ENCODE measurements at regions not wholly inside any gene's neighbourhood (a gene's known extent, or its start where the extent isn't known, plus 50 kb on each side); places are given as distances from the start of the nearest gene placed in this dataset.

DNA sequence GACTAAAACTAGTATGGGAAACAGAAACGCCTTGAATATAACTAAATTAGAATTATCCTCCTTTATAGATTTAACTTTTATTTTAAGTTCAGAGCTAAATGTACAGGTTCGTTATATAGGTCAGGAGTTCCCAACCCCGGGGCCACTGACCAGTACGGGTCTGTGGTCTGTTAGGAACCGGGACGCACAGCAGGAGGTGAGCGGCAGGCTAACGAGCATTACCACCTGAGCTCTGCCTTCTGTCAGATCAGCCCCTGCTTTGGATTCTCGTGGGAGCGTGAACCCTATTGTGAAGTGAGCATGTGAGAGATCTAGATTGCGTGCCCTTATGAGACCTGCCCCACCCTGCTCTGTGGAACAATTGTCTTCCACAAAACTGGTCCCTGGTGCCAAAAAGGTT is 51.0 kb downstream of the FAT4 start:
- no peak for DNase-seq

DNA sequence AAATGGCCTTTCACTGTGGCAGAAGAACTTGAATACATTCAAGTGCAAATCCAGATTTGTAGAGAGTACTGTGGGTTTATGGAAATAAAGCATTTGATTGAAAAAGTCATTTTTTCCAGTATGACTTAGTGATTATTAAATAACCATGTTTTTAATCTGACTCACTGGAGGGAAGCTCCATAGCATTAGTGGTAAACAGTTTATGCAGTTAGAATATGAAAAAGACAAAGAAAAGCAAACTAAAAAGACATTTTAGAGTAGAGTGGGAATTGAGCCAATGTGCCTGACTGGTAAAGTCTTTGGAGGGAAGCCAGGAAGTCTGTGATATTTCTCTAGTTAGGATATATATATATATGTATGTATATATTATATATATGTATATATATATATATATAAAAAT is 53.4 kb downstream of the FAT4 start:
- DNase-seq: no peak

DNA sequence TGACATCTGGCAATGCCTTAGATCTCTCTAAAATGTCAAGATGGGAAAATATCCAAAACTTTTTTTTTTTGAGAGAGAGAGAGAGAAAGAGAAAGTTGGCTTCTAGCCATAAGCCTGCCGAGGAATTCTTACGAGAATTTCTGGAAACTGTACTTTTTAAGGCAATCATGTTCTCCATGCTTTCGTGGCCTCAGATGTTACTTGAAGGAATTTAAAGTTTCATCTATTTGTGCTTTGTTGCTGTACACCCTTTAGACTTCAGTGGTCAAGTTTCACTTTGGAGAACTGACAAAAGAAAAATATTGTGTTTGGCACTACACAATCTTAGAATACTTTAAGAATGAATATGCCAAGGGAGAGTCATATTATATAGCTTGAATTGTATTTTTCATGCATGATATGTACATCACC is 53.9 kb downstream of the FAT4 start:
- DNase-seq: no peak

DNA sequence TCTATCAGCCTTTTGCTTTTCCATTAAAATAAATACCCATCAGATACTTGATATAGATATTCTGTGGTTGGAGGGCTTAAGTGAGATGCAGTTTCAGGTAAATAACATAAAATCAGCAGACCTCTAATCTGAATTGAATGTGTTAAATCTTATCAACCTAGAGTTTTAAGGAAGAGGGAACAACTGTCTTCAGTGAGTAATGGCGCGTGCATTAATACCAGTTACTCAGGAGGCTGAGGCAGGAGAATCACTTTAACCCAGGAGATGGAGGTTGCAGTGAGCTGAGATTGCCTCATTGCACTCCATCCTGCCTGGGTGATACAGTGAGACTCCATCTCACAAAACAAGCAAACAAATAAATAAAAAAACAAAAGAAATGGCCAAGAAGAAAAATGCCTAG is 54.3 kb downstream of the FAT4 start:
- no peak for DNase-seq

DNA sequence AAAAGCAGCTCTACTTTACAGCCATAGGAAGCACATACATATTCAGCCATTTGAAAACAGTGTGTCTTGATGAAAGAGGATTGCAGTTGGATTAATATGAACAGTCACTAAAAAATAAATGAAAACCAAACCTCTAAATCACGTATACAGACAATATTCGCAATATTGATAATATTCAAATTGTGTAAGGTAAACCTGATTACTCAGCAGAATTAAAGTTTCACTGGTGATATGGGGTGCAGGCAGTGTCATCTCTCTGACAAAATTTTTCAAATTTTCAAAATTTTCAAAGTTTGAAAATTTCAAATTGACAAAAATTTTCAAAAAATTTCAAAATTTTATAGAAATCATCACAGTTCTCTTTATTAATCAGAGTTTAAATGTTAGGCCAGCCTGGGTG is 55.7 kb downstream of the FAT4 start:
- no peak for DNase-seq

DNA sequence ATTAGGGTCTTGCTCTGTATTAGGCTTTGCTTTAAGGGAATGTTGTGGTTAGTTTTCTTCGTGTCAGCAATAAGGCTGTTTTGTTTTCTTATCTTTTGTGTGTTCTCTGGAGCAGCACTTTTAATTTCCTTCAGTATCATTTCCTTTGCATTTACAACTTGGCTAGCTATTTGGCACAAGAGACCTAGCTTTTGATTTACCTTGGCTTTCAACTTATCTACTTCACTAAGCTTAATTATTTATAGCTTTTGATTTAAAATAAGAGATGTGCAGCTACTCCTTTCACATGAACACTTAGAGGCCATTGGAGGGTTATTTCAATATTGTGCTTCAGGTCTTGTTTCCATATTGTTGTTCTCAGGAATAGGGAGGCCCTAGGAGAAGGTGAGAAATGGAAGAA is 68.2 kb downstream of the FAT4 start:
- no peak for DNase-seq

DNA sequence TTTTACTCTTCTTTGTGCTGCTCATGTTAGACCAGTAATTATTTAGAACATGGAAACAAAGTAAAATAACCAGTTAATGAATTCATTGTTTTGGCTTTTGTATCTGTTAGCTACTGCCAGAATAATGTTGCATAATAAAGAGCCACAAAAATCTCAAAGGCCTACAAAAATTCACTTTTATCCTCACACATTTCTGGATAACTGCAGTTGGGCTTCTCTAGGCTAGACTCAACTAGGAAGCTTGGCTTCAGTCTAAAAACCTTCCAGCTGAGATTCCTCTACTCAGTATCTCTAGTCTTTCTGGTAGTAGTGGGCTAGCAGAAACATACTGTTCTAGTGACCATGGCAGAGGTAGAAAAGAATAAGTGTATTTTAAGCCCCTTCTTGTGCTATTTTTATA is 73.0 kb downstream of the FAT4 start:
- DNase-seq: no peak

DNA sequence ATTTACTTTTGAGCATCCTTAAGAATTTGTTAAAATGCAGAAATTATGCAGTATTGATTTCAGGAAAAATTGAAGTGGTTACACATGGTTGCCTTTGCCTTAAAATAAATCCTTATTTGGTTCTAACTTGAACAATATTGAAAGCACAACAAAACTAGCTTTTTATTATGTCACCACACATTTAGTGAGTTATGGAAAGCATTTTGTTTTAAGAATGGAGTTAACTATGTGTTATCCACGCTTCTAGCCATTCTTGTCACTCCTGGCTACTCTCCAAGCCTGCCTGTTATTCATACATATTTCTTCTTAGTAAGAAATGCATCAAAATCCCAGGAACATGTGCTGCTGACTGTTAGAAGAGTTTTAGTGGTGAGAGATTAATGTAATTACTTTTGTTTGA is 73.9 kb downstream of the FAT4 start:
- no peak for DNase-seq

DNA sequence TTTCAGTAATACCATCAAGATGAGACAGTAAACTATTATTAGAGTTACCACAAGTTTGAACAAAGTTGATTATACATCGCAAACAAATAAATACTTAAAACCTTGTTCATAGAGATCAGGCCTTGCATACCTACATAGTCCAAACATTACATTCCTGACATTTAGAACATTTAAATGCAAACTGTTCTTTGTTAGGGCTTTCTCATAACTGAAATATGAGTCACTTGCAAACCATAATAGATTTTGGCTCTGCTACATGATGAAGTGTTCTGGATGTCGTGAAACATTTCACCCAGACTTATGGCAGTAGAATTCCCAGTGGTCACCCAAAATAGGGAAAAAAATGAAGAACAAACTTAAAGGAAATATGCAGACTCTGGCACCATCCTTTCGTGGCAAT is 75.0 kb downstream of the FAT4 start:
- DNase-seq: no peak

DNA sequence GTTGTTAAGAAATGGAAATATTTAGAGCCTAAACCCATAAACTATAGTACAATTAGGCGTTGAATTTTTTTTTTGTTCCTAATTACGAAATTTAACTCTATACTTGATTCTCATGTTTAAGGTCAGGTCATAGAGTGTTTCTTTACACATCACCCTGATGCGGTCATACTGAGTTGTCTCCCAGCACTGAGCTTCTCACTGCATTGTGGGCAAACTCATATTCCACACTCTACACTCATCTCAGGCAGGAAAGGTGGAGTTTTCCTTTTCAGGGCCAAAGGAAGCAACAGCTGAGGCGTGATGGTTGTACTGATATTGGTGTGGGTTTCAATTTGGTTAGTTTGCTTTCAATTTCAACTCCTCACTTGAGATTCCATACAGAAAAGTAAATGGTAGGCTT is 75.4 kb downstream of the FAT4 start:
- DNase-seq: no peak

DNA sequence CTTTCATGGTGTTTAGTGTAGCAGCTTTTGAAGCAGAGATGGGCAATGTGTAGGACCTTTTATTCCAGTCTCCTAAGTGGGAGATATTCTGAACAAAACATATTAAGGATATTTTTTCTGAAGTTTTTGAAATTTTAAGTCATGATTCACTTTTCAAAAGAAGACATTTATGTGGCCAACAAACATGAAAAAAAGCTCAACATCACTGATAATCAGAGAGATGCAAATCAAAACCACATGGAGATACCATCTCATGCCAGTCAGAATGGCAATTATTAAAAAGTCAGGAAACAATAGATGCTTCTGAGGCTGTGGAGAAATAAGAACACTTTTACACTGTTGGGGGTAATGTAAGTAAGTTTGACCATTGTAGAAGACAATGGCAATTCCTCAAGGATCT is 76.0 kb downstream of the FAT4 start:
- no peak for DNase-seq

DNA sequence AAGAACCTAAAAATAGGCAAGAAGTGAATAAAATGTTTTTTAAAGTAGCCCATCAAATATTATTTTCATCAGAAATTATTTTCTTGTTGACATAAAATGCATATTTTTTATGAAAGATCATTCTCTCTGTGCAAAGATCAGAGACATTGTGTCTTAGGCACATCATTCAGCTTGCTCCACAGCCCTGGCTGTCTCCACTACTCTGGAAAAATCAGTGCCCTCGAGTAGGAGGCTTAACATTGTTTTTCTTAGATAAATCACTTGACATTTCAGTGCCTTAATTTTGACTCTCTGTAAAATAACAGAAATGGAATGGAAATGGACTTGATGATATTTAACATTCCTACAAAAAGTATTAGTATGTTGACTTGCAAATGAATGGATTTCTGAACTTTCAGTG is 77.9 kb downstream of the FAT4 start:
- no peak for DNase-seq

DNA sequence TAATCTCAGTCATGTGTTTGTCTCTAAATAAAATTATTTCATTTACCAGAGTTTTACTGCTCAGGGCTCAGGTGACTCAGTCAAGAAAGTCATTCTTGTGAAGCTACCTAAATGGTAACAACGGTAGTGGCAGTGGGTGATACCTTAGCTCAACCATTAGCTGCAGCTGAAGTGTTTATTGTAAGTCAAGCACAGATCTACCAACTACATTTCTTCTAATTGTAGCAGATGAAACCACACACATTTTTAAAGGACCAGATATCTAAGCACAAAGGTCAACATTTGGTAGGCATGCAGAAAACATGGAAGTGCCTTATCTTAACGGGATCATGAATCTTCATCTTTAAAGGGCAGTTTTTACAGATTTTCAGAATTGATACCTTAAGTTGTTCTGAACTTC is 79.1 kb downstream of the FAT4 start:
- no peak for DNase-seq

DNA sequence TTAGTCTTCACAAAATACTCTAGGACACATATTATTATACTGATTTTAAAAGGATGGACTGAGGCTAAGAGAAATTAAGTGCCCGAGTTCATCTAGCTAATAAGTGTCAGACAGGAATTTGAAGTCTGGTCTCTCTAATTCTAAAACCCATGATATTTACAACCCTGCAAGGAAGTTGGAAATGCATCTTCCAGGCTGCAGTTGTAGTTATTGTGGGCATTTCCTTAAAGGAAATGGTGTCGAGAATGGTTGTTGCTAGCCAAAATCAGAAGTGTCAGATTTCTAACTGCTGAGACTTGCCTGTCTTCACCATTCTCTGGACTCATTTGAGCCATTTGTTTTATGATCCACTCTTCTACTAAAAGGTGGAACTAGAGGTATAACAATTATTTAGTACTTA is 82.5 kb downstream of the FAT4 start:
- DNase-seq: no peak

DNA sequence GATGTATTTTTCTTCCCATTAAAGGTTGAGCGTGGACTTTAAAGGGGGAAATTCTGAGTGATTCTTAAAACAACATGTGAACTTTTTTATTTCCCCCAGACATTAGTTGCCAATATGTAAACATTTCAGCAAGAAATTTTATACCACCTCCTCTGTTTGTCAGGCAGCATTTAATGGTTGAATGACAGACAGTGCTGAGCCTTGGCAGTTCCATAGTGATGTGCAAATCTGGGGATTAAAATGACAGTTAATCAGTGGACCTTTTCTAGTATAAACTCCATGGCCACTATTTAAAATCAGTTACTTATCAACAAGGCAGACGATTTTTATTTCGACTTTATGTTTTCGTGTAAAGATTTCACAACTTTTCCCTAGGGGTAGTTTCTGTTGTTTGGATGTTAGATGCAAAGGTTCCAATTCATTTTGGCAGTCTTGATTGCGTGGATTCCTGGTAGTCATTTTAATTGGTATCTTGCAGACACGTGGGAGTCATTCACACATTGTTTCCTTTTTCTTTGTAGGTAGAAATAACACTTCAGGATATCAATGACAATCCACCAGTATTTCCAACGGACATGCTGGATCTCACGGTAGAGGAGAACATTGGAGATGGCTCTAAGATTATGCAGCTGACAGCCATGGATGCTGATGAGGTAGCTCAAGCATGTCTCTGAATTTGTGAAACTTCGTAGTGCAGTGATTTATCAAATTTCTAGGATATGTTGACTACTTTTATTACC is 83.7 kb downstream of the FAT4 start:
- DNase-seq: no peak

DNA sequence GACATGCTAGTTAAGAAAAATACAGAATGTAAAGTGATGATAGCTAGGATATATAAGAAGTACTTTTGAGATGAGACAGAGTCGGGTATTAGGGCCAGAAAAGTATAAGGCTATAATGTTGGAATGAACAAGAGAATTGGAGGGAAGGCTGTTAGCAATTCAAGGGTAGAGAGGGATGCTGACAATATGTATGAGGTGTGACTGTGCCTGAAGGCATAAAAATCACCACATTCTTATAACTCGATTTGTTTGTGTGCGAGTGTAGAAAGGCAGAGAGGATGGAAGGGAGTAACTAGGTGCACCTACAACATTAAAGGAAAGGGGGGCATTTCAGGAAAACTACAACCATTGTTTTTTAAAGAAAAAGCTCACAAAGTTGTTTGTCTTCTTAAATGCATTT is 86.0 kb downstream of the FAT4 start:
- no peak for DNase-seq

DNA sequence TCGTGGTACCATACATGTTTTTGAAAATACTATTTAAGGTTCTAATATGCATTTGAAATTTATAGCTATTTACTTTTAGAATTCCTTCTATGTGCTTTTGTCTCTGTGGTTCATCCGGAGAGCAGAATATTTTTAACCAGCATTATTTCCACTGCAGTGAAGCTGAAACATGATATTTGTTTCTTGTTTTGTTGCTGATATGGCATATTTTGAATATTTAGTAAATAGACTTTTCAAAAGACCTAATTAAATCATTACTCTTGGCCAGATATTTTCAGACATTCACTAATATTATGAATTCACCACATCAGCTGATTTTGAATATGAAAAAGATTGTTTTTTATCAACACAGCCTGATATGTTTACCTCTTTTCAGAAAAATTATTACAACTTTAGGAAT is 87.0 kb downstream of the FAT4 start:
- DNase-seq: no peak

DNA sequence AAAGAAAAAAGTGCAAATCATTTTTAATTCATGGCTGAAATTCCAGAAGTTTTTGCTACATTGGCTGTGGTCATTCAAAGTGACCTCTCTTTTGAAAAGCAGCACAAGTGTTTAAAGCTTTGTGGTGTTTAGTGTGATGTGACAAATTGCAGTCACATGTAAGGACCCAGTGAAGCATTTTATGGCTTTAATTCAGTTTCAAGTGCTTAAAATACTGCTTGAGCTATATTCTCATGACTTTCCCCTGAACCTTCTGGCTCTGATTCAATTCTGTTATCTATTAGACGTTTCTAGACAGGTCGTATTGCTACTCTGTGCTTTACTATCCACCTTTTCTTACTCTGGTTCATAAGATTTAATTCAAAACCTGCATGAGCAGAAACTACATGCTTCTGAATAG is 105.8 kb downstream of the FAT4 start:
- no peak for DNase-seq

DNA sequence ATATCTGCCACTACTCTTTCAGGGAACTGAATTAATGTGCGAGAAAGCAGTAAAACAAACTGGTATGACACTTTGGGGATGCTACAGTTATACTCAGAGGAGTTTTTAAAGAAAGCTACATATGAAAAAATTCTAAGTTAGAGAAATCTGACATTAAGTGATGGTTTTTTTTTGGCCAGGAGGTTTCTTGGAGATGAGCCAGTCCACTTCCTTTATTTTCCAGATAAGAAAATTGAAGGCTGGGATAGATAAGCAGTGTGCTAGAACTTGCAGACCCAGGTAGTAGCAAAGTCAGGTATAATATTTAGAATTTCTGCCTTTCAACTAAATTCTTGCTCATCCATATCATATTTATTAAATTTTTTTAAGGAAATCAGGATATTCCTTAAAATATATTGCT is 106.8 kb downstream of the FAT4 start:
- no peak for DNase-seq

DNA sequence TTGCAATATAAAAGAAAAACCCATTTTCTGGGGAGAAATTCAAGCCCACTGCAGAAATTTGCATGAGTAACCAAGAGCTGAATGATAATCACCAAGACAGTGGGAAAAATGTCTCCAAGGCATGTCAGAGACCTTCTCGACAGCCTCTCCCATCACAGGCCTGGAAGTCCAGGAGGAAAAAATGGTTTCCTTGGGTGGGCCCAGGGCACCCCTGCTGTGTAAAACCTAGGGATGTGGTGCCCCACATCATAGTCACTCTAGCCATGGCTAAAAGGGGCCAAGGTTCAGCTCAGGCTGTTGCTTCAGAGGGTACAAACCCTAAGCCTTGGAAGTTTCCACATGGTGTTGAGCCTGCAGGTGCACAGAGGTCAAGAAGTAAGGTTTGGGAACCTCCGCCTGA is 108.4 kb downstream of the FAT4 start:
- no peak for DNase-seq

DNA sequence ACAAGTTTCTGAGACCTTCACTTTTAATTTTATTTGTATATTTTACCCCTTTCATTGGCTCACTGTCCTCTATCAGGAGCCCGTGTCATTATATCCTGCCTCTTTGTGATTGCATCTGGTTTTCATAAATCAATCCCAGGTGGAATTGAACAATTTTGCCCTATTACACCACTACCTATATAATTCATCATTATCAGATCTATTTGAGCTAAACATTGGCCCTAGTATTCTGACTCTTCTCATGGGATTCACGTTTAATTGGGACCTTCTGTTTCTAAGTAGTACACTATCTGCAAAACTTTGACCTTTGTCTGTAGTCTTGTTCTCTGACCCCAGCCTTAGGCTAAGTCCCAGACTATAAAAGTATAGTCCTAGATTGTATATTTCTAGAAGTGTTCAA is 114.1 kb downstream of the FAT4 start:
- no peak for DNase-seq

DNA sequence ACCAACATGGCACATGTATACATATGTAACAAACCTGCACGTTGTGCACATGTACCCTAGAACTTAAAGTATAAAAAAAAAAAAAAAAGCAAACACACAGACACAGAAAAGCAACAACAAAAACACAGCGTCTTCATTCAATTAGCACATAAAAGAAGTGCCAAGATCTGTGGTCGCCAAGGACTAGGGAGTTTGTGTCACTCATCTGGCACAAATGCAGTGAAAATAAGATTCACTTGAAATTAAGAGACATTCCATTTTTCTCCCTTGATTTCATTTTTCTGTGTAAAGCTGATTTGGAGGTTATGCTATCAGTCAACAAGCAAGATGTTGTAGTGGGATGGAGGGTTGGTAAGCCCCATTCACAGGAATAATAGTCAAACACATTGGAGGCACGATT is 115.3 kb downstream of the FAT4 start:
- no peak for DNase-seq

DNA sequence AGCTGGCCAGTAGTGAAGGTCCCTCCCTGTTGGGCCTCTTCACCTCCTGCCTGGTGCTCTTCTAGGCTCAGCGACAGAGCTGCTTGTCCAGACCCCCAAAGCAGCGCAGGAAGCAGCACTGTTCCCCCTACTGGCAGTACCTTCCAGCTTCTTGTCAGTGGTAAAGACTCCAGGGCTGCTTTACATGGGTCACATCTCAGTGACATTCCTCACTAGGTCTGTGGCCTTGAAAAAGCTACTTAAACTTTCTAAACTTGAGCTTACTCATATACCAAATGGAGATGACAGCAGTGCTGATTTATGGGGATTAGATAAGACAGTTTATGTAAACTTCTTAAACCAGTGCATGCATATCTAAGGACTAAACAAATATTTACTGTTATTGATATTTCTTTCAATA is 117.3 kb downstream of the FAT4 start:
- DNase-seq: no peak

DNA sequence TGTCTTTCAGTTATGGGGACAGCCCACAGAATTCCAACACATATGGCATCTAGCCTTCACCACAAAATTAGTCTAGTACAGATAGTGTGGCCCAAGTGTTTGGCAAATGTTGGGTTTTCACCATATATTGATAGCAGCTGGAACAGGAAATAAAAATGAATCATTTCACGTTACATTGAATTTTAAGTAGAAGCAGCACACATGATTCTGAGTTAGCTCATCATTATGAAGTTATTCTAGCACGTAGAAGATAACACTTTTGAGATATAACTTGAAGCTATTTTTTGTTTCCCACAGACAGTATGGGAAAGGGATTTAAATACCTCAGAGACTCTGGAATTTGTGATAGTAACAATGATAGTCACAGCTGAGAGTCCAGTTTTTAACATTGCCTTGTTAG is 118.7 kb downstream of the FAT4 start:
- DNase-seq: no peak

DNA sequence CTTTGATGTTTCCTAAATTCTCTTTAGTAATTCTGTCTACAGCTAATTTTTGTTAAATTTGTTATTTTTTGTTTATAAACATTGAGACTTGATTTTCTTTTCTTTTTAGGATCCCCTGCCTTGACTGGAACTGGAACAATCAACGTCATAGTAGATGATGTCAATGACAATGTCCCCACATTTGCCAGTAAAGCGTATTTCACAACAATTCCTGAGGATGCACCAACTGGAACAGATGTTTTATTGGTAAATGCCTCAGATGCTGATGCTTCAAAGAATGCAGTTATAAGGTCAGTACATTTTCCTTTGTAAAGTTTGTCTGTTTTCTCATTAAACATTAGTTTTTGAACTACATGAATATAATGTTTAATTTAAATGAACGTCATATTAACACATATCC is 119.4 kb downstream of the FAT4 start:
- DNase-seq: no peak

DNA sequence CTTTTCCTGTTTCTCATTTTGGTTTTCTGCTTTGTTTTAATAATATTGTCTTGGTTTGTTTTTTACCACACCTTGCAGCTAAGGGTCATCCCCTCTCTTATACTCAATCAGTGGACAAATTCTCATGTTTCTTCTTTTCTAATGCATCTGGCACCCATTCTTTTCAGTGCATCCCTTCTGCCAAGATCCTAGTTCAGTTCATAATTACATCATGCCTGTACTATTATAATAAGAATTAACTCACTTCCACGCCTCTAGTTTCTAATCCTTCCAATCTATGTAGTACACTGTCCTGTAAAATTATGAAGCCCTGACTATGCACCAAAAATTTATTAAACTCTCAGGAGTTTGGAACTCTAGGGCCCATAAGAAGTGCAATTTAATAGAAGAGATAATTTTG is 126.1 kb downstream of the FAT4 start:
- no peak for DNase-seq
